Thyroid gland (tissue), 4 donors: ENCODE measurements at regions not wholly inside any gene's neighbourhood (a gene's known extent, or its start where the extent isn't known, plus 50 kb on each side); places are given as distances from the start of the nearest gene placed in this dataset.

Experiments used
- POLR2A ChIP-seq, 2 donors: fragments of 450-650 bp; IDR thresholded peaks; one replicate each; pipeline ENCODE4 v1.6.1; 2017; ENCODE audit warnings: antibody characterized with exemption in 2 of 2, mild to moderate bottlenecking in 2 of 2, moderate library complexity in 1 of 2
- TF ChIP-seq, protein P1 (sequence below), 6 experiments: fragments of 200-600 bp in 3 of 6; fragments of 450-650 bp in 3 of 6; sonication (generic) in 3 of 6; IDR thresholded peaks; one replicate each; pipeline ENCODE4 v1.5.1; 2016 to 2019; ENCODE audit warnings: antibody characterized with exemption in 6 of 6, mild to moderate bottlenecking in 2 of 6, inconsistent platforms in 1 of 6, moderate library complexity in 1 of 6

DNA sequence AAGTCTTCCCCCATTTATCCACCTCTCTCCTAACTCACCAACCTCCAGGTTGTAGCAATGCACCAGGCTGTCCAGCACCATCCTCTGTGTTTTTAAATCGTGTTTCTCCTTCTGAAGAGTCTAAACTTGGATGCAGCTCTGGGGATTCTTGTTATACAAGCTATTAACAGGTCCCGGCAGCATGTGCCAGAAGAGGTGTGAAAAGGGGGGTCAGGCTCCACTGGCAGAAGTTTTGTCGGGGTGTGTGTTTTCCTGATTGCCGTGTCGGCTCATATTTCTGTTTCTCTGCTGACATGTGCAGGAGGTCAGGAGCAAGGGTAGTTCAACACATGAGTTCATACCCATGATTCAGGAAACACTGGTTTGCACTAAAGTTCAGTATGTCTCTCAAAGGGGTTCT lies 658.6 kb upstream of the CAMK1G start:
- no peak for TF ChIP-seq POLR2A (IDR thresholded peaks at IDR 0.05)
- TF ChIP-seq, protein P1, sequence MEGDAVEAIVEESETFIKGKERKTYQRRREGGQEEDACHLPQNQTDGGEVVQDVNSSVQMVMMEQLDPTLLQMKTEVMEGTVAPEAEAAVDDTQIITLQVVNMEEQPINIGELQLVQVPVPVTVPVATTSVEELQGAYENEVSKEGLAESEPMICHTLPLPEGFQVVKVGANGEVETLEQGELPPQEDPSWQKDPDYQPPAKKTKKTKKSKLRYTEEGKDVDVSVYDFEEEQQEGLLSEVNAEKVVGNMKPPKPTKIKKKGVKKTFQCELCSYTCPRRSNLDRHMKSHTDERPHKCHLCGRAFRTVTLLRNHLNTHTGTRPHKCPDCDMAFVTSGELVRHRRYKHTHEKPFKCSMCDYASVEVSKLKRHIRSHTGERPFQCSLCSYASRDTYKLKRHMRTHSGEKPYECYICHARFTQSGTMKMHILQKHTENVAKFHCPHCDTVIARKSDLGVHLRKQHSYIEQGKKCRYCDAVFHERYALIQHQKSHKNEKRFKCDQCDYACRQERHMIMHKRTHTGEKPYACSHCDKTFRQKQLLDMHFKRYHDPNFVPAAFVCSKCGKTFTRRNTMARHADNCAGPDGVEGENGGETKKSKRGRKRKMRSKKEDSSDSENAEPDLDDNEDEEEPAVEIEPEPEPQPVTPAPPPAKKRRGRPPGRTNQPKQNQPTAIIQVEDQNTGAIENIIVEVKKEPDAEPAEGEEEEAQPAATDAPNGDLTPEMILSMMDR (IDR thresholded peaks at IDR 0.05) = no peak
